GM12875 (cell line): ENCODE measurements at regions not wholly inside any gene's neighbourhood (a gene's known extent, or its start where the extent isn't known, plus 50 kb on each side); places are given as distances from the start of the nearest gene placed in this dataset.

Source experiments
- H3K4me3 ChIP-seq: one replicate; pipeline ENCODE4 v1.5.1; 2011; ENCODE audit warnings: low read depth, low read length, control low read depth
- TF ChIP-seq, protein P1 (sequence below): IDR thresholded peaks from 2 replicates; pipeline ENCODE4 v1.5.1; 2011; ENCODE audit warnings: low read depth, mild to moderate bottlenecking, control low read depth, inconsistent platforms, low read length, moderate library complexity, borderline replicate concordance; ENCODE audit not compliant: insufficient read depth

DNA sequence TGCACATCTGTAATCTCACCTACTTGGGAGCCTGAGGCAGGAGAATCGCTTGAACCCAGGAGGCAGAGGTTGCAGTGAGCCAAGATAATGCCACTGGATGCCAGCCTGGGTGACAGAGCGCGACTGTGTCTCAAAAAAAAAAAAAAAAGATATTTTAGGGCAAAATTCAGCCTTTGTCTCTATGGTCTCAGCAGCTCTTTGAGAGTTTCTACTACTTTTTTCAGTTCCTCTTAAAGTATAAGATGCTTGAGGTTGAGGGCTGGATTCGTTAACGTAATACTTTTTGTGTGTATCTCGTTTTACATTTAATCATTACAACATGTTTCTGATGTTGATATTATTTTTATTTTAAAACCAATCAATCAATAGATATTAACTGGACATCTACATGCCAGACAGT lies 381.2 kb upstream of the TBL1XR1 start:
- TF ChIP-seq, protein P1, sequence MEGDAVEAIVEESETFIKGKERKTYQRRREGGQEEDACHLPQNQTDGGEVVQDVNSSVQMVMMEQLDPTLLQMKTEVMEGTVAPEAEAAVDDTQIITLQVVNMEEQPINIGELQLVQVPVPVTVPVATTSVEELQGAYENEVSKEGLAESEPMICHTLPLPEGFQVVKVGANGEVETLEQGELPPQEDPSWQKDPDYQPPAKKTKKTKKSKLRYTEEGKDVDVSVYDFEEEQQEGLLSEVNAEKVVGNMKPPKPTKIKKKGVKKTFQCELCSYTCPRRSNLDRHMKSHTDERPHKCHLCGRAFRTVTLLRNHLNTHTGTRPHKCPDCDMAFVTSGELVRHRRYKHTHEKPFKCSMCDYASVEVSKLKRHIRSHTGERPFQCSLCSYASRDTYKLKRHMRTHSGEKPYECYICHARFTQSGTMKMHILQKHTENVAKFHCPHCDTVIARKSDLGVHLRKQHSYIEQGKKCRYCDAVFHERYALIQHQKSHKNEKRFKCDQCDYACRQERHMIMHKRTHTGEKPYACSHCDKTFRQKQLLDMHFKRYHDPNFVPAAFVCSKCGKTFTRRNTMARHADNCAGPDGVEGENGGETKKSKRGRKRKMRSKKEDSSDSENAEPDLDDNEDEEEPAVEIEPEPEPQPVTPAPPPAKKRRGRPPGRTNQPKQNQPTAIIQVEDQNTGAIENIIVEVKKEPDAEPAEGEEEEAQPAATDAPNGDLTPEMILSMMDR = no peak
- H3K4me3 ChIP-seq = no peak overlapping the region

DNA sequence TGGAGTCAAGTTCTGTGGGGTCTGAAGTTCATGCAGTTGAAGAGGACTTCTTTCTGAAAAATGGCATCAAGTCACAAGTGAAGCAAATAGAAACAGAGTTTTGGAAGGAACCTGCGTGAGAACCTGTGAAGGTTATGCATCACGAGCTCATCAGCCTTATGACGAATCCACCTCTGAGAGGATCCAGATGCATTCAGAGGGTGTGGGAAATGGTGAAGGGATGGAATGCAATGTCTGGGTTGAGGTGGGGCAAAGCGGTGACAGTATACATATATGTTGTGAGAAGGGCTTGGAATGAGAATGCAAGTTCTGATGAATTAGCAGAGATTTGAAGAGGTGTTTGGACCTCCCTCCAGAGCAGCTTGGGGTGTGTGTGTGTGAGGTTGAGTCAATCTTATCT lies 382.1 kb upstream of the TBL1XR1 start:
- TF ChIP-seq, protein P1 = no peak
- no peak overlapping the region for H3K4me3 ChIP-seq

DNA sequence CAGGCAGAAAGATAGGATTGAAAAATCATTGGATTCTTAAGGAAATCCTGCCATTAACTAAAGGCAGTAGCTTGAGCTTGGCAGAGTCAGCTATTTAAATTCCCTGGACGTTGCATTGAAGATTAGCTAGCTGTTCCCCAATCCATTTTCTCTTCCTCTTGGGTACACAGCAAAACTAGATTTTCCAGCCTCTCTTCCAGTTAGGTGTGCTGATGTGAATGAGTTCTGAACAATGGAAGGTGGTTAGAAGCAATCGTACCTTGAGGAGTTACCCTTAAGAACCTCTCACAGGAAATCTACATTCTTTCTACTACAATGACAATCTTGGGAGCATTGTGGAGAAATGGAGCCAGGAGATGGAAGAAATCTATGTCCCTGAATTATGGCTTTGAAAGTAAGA lies 383.2 kb upstream of the TBL1XR1 start:
- TF ChIP-seq, protein P1 = no peak
- H3K4me3 ChIP-seq = no peak overlapping the region

DNA sequence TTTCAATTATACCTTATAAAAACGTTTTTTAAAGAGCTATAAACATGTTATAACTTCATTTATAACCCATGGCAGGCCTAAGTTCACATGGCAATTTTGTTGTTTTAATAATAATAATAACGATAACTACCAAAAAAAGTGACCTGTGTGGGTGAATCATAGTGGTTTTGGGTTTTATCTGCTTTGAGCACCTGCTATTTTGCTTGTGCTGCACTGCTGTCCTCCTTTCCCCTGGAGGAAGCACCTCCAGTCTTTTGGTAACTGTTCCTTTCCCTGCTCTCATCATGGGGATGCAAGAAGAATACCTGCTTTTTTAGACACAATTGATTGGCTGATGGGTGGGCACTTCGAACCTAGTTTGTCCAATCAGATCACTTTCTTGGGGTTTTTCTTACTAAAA lies 388.0 kb upstream of the TBL1XR1 start:
- TF ChIP-seq, protein P1 = no peak
- H3K4me3 ChIP-seq = no peak overlapping the region

DNA sequence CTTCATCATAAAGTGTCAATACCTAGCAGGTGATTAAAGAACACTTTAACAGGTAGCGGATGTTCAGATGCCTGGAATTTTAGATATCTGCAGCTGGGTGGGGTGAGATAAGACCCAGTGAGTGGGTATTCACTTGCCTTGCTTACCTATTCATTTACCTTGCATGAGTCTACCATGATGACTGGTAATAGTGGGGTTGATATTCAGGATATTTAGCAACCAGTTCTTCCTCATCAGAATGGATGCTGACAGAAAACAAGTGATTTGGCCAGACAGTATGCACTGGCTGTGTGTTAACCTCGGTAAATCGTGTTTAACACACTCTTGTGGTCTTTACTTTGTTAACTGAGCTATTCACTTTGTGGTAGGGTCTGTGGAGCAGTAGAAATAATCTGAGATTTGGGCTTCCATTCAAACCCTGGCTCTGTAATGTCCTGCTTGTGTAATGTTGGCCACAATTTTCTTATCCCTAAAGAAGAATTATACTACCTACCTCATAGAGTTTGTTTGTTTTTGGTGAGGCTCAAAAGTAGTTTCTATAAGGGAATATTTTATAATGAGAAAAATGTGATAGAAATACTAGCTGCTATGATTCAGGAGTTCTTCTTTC lies 391.9 kb upstream of the TBL1XR1 start:
- TF ChIP-seq, protein P1 = no peak
- no peak overlapping the region for H3K4me3 ChIP-seq

DNA sequence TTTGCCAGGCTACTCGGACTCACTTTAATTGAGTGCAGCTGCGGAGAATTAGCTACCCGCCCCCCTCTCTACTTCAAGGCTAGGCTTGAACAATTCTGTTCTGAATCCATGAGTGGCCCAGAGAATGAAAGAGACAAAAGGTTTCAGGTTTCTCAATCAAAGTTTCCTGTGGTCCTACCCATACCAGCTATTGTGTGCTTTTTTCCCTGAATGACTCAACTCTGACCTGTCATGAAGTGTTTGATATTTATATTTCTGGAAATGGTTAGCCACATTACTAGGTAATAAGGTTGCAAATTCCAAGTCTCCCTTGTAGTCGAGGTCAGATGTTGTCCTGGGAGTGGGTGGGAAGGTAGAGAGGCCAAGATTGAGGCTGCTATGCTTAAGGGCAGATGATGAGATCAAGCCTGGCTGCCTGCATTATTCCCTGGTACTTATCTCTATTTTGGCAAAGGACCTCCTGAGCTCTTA lies 392.7 kb upstream of the TBL1XR1 start:
- no peak overlapping the region for H3K4me3 ChIP-seq
- TF ChIP-seq, protein P1 = no peak

DNA sequence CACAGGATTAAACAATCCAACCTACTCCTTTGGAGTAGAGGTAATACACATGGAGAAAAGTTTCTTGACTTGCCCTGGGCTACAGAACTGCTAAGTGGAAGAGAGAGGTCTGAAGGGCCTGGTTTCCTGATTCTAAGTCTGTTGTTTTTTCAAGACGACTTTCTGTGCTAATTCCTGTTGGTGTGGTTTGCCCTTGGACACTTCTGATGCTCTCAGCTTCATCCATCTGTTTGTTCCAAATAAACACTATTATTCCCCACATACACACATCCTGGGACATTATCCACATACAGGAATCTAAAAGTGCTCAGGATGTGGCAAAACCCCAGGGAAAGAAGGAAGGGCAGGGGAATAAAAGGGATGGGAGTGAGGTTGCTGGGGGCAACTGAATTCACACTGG lies 393.5 kb upstream of the TBL1XR1 start:
- TF ChIP-seq, protein P1 = no peak
- no peak overlapping the region for H3K4me3 ChIP-seq
